ENCODE measurements at regions not wholly inside any gene's neighbourhood (a gene's known extent, or its start where the extent isn't known, plus 50 kb on each side); places are given as distances from the start of the nearest gene placed in this dataset.

DNA sequence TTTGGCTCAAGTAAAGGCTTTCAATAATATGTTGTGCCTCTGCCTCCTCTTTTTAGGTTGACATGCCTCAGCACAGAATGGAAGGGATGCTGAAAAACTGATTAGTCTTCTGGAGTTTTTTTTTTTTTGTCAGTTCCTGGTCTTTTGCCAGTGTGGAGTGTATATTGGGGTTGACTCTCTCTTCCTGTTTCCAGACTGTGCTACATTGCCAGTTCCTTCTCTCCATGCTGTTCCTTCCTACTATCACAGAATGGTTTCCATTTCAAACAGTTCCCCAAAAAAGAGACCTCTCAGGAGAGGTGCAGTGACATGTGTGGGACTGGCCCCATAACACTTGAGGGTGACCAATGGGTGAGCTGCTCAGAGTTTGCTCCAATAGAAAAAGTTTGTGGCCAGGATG lies 101.7 kb upstream of the ETV3 start:
- TF ChIP-seq, protein P1, sequence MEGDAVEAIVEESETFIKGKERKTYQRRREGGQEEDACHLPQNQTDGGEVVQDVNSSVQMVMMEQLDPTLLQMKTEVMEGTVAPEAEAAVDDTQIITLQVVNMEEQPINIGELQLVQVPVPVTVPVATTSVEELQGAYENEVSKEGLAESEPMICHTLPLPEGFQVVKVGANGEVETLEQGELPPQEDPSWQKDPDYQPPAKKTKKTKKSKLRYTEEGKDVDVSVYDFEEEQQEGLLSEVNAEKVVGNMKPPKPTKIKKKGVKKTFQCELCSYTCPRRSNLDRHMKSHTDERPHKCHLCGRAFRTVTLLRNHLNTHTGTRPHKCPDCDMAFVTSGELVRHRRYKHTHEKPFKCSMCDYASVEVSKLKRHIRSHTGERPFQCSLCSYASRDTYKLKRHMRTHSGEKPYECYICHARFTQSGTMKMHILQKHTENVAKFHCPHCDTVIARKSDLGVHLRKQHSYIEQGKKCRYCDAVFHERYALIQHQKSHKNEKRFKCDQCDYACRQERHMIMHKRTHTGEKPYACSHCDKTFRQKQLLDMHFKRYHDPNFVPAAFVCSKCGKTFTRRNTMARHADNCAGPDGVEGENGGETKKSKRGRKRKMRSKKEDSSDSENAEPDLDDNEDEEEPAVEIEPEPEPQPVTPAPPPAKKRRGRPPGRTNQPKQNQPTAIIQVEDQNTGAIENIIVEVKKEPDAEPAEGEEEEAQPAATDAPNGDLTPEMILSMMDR (IDR thresholded peaks at IDR 0.05; ENCODE audit: low read depth, low read length): no peak
- DNase-seq (ENCODE audit: extremely low read depth, low read depth): no peak

GRCh38 chr1:157238585-157238984 lies 100.4 kb upstream of the ETV3 start:
- DNase-seq (ENCODE audit: extremely low read depth, low read depth): no peak
- TF ChIP-seq, protein P1 (IDR thresholded peaks at IDR 0.05; ENCODE audit: low read depth, low read length): no peak

DNA sequence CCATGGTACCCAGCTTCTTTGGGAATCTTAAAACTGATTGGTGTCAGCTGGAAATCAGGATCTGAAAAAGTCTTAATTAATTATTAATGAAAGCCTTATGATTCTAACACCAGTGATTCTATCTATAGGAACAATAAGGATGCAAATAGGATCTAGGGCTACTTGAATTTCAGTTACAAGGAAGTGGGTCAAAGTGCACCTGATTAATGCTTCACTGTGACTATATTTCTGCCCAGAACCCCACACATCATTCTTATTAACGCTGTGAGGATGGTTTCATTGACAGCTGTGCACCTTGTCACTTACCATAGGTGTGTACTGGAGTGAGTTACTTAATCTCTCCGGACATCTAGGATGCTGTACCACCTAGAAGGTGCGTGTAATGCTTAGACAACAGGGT lies 99.8 kb upstream of the ETV3 start:
- TF ChIP-seq, protein P1 (IDR thresholded peaks at IDR 0.05; ENCODE audit: low read depth, low read length): no peak
- DNase-seq (ENCODE audit: extremely low read depth, low read depth): no peak

GRCh38 chr1:157237522-157237921 lies 99.3 kb upstream of the ETV3 start:
- TF ChIP-seq, protein P1 (IDR thresholded peaks at IDR 0.05; ENCODE audit: low read depth, low read length): no peak
- DNase-seq (ENCODE audit: extremely low read depth, low read depth): no peak

DNA sequence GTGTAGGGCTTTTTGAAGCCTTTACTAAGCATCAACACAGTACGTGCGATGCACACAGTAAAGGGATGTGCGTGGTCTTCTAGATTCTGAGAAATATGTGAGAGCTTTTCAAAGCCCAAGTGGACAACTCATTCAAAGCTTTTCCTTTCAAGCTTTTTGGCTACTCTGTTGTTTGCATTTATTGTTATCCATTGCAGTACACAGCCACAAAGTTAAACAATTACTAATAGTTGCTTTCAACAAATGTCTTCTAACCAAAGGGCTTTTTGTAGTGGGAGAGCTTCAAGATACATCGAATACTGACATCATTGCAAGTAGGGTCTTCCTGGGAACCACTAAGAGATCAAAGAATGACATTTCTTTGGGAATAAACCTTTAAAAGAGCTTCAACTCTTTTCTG lies 97.9 kb upstream of the ETV3 start:
- DNase-seq (ENCODE audit: extremely low read depth, low read depth): no peak
- TF ChIP-seq, protein P1 (IDR thresholded peaks at IDR 0.05; ENCODE audit: low read depth, low read length): no peak

- TF ChIP-seq, protein P1 (IDR thresholded peaks at IDR 0.05; ENCODE audit: low read depth, low read length): no peak
- no peak for DNase-seq (ENCODE audit: extremely low read depth, low read depth)
These were observed 97.1 kb upstream of the ETV3 start for GRCh38 chr1:157235307-157235706.

- TF ChIP-seq, protein P1 (IDR thresholded peaks at IDR 0.05; ENCODE audit: low read depth, low read length): no peak
- DNase-seq (ENCODE audit: extremely low read depth, low read depth): no peak
These were observed 96.6 kb upstream of the ETV3 start for GRCh38 chr1:157234705-157235273.
